ENCODE measurements at regions not wholly inside any gene's neighbourhood (a gene's known extent, or its start where the extent isn't known, plus 50 kb on each side); places are given as distances from the start of the nearest gene placed in this dataset.

- TF ChIP-seq, protein P1, sequence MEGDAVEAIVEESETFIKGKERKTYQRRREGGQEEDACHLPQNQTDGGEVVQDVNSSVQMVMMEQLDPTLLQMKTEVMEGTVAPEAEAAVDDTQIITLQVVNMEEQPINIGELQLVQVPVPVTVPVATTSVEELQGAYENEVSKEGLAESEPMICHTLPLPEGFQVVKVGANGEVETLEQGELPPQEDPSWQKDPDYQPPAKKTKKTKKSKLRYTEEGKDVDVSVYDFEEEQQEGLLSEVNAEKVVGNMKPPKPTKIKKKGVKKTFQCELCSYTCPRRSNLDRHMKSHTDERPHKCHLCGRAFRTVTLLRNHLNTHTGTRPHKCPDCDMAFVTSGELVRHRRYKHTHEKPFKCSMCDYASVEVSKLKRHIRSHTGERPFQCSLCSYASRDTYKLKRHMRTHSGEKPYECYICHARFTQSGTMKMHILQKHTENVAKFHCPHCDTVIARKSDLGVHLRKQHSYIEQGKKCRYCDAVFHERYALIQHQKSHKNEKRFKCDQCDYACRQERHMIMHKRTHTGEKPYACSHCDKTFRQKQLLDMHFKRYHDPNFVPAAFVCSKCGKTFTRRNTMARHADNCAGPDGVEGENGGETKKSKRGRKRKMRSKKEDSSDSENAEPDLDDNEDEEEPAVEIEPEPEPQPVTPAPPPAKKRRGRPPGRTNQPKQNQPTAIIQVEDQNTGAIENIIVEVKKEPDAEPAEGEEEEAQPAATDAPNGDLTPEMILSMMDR (IDR thresholded peaks at IDR 0.05; ENCODE audit: insufficient read depth, low read length, missing control alignments) = no peak
- DNase-seq (ENCODE audit: low read depth, low spot score) = no peak
- ChIA-PET CTCF (no interaction called here), POLR2A (no interaction called here)
- H3K4me3 ChIP-seq (ENCODE audit: low read depth, low read length) = no peak overlapping the region
Measured at GRCh38 chr2:22929998-22930397, 455.0 kb upstream of the KLHL29 start.

- H3K4me3 ChIP-seq (ENCODE audit: low read depth, low read length) = no peak overlapping the region
- DNase-seq (ENCODE audit: low read depth, low spot score) = no peak
- ChIA-PET POLR2A (no interaction called here), CTCF (no interaction called here)
- TF ChIP-seq, protein P1 (IDR thresholded peaks at IDR 0.05; ENCODE audit: insufficient read depth, low read length, missing control alignments) = no peak
Measured at GRCh38 chr2:22930781-22931180, 454.2 kb upstream of the KLHL29 start.

- ChIA-PET POLR2A (no interaction called here), CTCF (no interaction called here)
- TF ChIP-seq, protein P1 (IDR thresholded peaks at IDR 0.05; ENCODE audit: insufficient read depth, low read length, missing control alignments) = no peak
Measured at GRCh38 chr2:22932288-22932687, 452.7 kb upstream of the KLHL29 start.

DNA sequence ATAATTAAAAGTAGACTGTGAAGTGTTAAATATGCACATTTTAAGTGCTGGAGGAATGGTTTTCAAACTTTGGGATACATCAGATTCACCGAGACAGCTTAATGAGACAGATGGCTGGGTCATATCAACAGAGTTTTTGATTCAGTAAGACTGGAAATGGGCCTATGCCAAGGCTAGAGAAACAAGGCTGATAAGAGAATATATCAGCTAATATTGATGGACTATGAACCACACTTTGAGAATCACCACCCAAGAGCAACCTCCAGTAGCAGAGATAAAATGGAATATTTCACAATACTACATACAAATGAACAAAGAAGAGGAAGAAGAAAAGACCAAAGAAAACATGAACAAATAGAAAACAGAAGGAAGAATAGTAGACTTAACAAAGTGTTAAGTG, 450.2 kb upstream of the KLHL29 start:
- ChIA-PET POLR2A (no interaction called here), CTCF (no interaction called here)
- DNase-seq (ENCODE audit: low read depth, low spot score) = no peak
- TF ChIP-seq, protein P1 (IDR thresholded peaks at IDR 0.05; ENCODE audit: insufficient read depth, low read length, missing control alignments) = no peak
- H3K4me3 ChIP-seq (ENCODE audit: low read depth, low read length) = no peak overlapping the region

More at GRCh38 chr2:22932288-22932687, 452.7 kb upstream of the KLHL29 start:
- H3K4me3 ChIP-seq (ENCODE audit: low read depth, low read length) = no peak overlapping the region
- no peak for DNase-seq (ENCODE audit: low read depth, low spot score)

DNA sequence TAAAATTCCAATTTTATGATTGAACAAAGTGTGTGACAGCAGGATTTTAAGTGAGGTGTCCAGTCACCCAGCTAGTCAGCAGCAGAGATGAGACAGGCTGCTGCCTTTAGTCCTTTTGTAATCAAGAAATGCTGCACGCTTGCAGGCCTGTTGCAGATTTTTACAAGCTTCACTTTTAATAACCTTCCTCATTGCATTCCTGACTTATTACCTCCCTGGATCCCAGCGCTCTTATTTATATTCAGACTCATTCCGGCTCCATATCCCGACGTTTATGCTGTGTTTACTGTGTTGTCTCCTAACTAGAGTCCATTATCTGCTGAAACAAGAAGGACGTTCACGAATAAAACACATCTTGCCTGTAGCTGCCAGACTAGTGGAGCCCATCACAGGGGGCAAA, 442.5 kb upstream of the KLHL29 start:
- POLR2A ChIA-PET = no interaction called here

GRCh38 chr2:22944143-22944542, 440.8 kb upstream of the KLHL29 start:
- TF ChIP-seq, protein P1 (IDR thresholded peaks at IDR 0.05; ENCODE audit: insufficient read depth, low read length, missing control alignments) = no peak
- ChIA-PET CTCF (no interaction called here), POLR2A (no interaction called here)
- no peak overlapping the region for H3K4me3 ChIP-seq (ENCODE audit: low read depth, low read length)
- no peak for DNase-seq (ENCODE audit: low read depth, low spot score)

More for the DNA sequence above, 442.5 kb upstream of the KLHL29 start:
- DNase-seq (ENCODE audit: low read depth, low spot score) = no peak
- CTCF ChIA-PET = no interaction called here
- TF ChIP-seq, protein P1 (IDR thresholded peaks at IDR 0.05; ENCODE audit: insufficient read depth, low read length, missing control alignments) = no peak
- no peak overlapping the region for H3K4me3 ChIP-seq (ENCODE audit: low read depth, low read length)

All from AG04449 (cell line).